Endothelial cell of umbilical vein (primary cell): ENCODE measurements at regions not wholly inside any gene's neighbourhood (a gene's known extent, or its start where the extent isn't known, plus 50 kb on each side); places are given as distances from the start of the nearest gene placed in this dataset.

Experiments used
- BruUV-seq: library from RNA; stranded (reverse); fragments of 400-500 nt; replicated peaks from 2 replicates; lab custom pipeline; 2021; lab: Mats Ljungman, UMichigan
- CTCF ChIA-PET: fragments of 300-600, 350-600 bp; sonication (Branson Sonifier 250); formaldehyde crosslinking; loops from one replicate; lab custom pipeline; 2021; ENCODE audit warnings: antibody characterized with exemption, inconsistent platforms; lab: Charles Lee
- POLR2A ChIA-PET: fragments of 300-600, 350-600 bp; sonication (Branson Sonifier 250); formaldehyde crosslinking; loops from one replicate; lab custom pipeline; 2021; ENCODE audit warnings: antibody characterized with exemption, inconsistent platforms; lab: Charles Lee
- DNase-seq: peaks from one replicate; pipeline ENCODE4 v3.0.0-alpha.2; 2011; ENCODE audit warnings: low read depth, low spot score
- FAIRE-seq: peaks from 2 replicates; lab custom pipeline; 2011; peaks lifted over from hg19 to GRCh38; lab: Jason Lieb, UNC
- H2AFZ ChIP-seq: 2 replicates; pipeline ENCODE4 v1.6.0; 2012; ENCODE audit warnings: low read depth, low read length, control low read depth, inconsistent platforms
- H3K27ac ChIP-seq: 2 replicates; pipeline ENCODE4 v1.5.1; 2011; ENCODE audit warnings: low read depth, mild to moderate bottlenecking, control low read depth, low read length, moderate library complexity; ENCODE audit not compliant: insufficient read depth
- H3K27me3 ChIP-seq, 2 experiments: 2 replicates each; pipeline versions ENCODE4 v1.6.0 to v1.6.1; 2011; ENCODE audit warnings: low read length in 2 of 2, mixed read lengths in 1 of 2; ENCODE audit not compliant: control insufficient read depth in 2 of 2, insufficient read depth in 2 of 2
- H3K36me3 ChIP-seq, 2 experiments: 2 replicates in 1 of 2; 3 replicates in 1 of 2; pipeline ENCODE4 v1.5.1; 2011; ENCODE audit warnings: low read length in 2 of 2, mild to moderate bottlenecking in 1 of 2, moderate library complexity in 1 of 2; ENCODE audit not compliant: control insufficient read depth in 2 of 2, insufficient read depth in 2 of 2; ENCODE audit errors: extremely low read depth in 1 of 2
- H3K4me1 ChIP-seq: 3 replicates; pipeline ENCODE4 v1.5.1; 2011; ENCODE audit warnings: mild to moderate bottlenecking, low read length; ENCODE audit not compliant: control insufficient read depth, insufficient read depth; ENCODE audit errors: extremely low read depth
- H3K4me2 ChIP-seq: 2 replicates; pipeline ENCODE4 v1.6.1; 2011; ENCODE audit warnings: low read length, control low read depth, mixed read lengths; ENCODE audit not compliant: insufficient read depth
- H3K4me3 ChIP-seq, 3 experiments: fragments of 200-600 bp in 1 of 3; sonication (generic), shearing (Covaris generic) in 1 of 3; replicated peaks in 1 of 3; 2 replicates each; pipeline ENCODE4 v1.5.1; 2011 to 2016; ENCODE audit warnings: control low read depth in 3 of 3, low read length in 3 of 3, mild to moderate bottlenecking in 2 of 3, inconsistent platforms in 1 of 3, low read depth in 1 of 3, moderate library complexity in 1 of 3; ENCODE audit not compliant: insufficient read depth in 1 of 3
- H3K79me2 ChIP-seq: 2 replicates; pipeline ENCODE4 v1.6.0; 2012; ENCODE audit warnings: low read length, inconsistent platforms; ENCODE audit not compliant: control insufficient read depth, insufficient read depth
- H3K9ac ChIP-seq: replicated peaks from 2 replicates; pipeline ENCODE3; 2011; ENCODE audit warnings: low read length, control low read depth; ENCODE audit not compliant: insufficient read depth; ENCODE audit errors: extremely low read depth
- H3K9me1 ChIP-seq: replicated peaks from 3 replicates; pipeline ENCODE4 v1.6.0; 2011; ENCODE audit warnings: mild to moderate bottlenecking, low read length; ENCODE audit not compliant: control insufficient read depth, insufficient read depth; ENCODE audit errors: extremely low read depth
- H3K9me3 ChIP-seq: replicated peaks from 2 replicates; pipeline ENCODE4 v1.5.1; 2012; ENCODE audit warnings: low read length, inconsistent platforms; ENCODE audit not compliant: control insufficient read depth, insufficient read depth
- H4K20me1 ChIP-seq: replicated peaks from 2 replicates; pipeline ENCODE3; 2011; ENCODE audit warnings: mild to moderate bottlenecking, low read length; ENCODE audit not compliant: control insufficient read depth, insufficient read depth; ENCODE audit errors: extremely low read depth
- EZH2 ChIP-seq: IDR thresholded peaks from 2 replicates; pipeline ENCODE4 v1.6.1; 2012; ENCODE audit warnings: borderline replicate concordance, low read depth, mild to moderate bottlenecking, moderate library complexity, low read length, inconsistent platforms; ENCODE audit not compliant: severe bottlenecking
- FOS ChIP-seq: IDR thresholded peaks from 2 replicates; pipeline ENCODE4 v1.6.1; 2011; ENCODE audit warnings: mild to moderate bottlenecking, low read length, moderate library complexity, borderline replicate concordance; ENCODE audit not compliant: insufficient read depth
- GATA2 ChIP-seq: IDR thresholded peaks from 2 replicates; pipeline ENCODE4 v1.7.0; 2011; ENCODE audit warnings: low read depth, mild to moderate bottlenecking, moderate library complexity, mixed read lengths, low read length; ENCODE audit not compliant: insufficient read length, insufficient read depth
- JUN ChIP-seq: IDR thresholded peaks from 2 replicates; pipeline ENCODE4 v1.6.1; 2011; ENCODE audit warnings: borderline replicate concordance, low read depth; ENCODE audit not compliant: insufficient read length, insufficient read depth
- MYC ChIP-seq: IDR thresholded peaks from one replicate; pipeline ENCODE4 v1.6.1; 2011; ENCODE audit warnings: mild to moderate bottlenecking, low read depth, low read length
- POLR2A ChIP-seq: IDR thresholded peaks from 2 replicates; pipeline ENCODE4 v1.6.1; 2012; ENCODE audit warnings: low read depth, mild to moderate bottlenecking, control low read depth, low read length
- POLR2AphosphoS5 ChIP-seq: IDR thresholded peaks from 2 replicates; pipeline ENCODE4 v1.6.1; 2012; ENCODE audit warnings: low read depth, mild to moderate bottlenecking, control low read depth, low read length, moderate library complexity; ENCODE audit not compliant: insufficient read depth
- dilution Hi-C: fragments of 300-500 bp; cut with MboI; formaldehyde crosslinking; loops from one replicate; pipeline ENCODE4 v1.15.0; 2019; ENCODE audit warnings: low sequenced_read_pairs; ENCODE audit not compliant: extremely low pct_ligation_motif_present
- intact Hi-C: fragments of 100-400 bp; cut with micrococcal nuclease; formaldehyde crosslinking; loops from one replicate; pipeline ENCODE4 v1.10.0; 2022
- TF ChIP-seq, protein P1 (sequence below), 2 donors: IDR thresholded peaks; 1 replicate in 1 of 2; 2 replicates in 1 of 2; pipeline ENCODE4 v1.5.1; 2011; ENCODE audit warnings: low read length in 2 of 2, mild to moderate bottlenecking in 2 of 2, moderate library complexity in 2 of 2, control low read depth in 1 of 2, inconsistent platforms in 1 of 2, low read depth in 1 of 2; ENCODE audit not compliant: insufficient read depth in 1 of 2; ENCODE audit errors: extremely low read depth in 1 of 2
- TF ChIP-seq, protein P2 (sequence below): IDR thresholded peaks from 2 replicates; pipeline ENCODE4 v1.6.1; 2011; ENCODE audit not compliant: insufficient read depth, insufficient read length

DNA sequence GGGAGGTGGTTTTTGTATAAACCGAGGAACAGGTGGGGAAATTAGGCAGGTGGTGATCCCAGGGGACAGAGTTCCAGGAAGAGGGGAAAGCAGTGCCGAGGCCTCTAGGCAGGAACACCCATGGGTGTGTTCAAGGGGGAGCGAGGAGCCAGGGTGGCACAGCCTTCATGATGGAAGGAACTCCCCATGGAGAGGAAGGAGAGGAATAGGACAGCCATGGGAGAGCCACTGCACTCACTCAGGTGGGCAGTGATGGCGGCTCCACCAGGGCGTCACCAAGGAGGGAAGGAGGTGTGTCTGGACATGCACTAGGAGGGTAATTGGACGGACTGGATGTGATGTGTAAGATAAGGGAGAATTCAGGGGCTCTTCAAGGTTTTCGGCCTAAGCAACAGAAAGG is 98.2 kb downstream of the THBS2 start:
- no peak for FAIRE-seq

More for the DNA sequence above, 98.2 kb downstream of the THBS2 start:
- Histone ChIP-seq H3K9me3 (no peaks in the 10 kb centered on the region), H3K4me3 (no peak overlapping the region), H3K79me2 (no peaks in the 10 kb centered on the region), H3K36me3 (no peaks in the 10 kb centered on the region), H4K20me1 (no peaks in the 10 kb centered on the region), H3K27ac (no peak overlapping the region), H3K9me1 (no peaks in the 10 kb centered on the region), H3K27me3 (no peaks in the 10 kb centered on the region), H3K4me2 (no peak overlapping the region), H3K4me1 (no peaks in the 10 kb centered on the region), H2AFZ (no peak overlapping the region), H3K9ac (no peak overlapping the region)
- no TSS peak for BruUV-seq
- DNase-seq, result no peak
- POLR2A ChIA-PET, result no interaction called here
- TF ChIP-seq POLR2A (no peak), EZH2 (no peak), MYC (no peak), GATA2 (no peak), FOS (no peak), POLR2AphosphoS5 (no peak), JUN (no peak)
- TF ChIP-seq, protein P1, sequence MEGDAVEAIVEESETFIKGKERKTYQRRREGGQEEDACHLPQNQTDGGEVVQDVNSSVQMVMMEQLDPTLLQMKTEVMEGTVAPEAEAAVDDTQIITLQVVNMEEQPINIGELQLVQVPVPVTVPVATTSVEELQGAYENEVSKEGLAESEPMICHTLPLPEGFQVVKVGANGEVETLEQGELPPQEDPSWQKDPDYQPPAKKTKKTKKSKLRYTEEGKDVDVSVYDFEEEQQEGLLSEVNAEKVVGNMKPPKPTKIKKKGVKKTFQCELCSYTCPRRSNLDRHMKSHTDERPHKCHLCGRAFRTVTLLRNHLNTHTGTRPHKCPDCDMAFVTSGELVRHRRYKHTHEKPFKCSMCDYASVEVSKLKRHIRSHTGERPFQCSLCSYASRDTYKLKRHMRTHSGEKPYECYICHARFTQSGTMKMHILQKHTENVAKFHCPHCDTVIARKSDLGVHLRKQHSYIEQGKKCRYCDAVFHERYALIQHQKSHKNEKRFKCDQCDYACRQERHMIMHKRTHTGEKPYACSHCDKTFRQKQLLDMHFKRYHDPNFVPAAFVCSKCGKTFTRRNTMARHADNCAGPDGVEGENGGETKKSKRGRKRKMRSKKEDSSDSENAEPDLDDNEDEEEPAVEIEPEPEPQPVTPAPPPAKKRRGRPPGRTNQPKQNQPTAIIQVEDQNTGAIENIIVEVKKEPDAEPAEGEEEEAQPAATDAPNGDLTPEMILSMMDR (IDR thresholded peaks at IDR 0.05; ENCODE audit: extremely low read depth in 1 of 2, insufficient read depth in 1 of 2, low read depth in 1 of 2, low read length in 2 of 2), result no peak
- TF ChIP-seq, protein P2, sequence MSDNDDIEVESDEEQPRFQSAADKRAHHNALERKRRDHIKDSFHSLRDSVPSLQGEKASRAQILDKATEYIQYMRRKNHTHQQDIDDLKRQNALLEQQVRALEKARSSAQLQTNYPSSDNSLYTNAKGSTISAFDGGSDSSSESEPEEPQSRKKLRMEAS, result no peak
- CTCF ChIA-PET, result no interaction called here
- intact Hi-C loops (no loop called here), dilution Hi-C loops (no loop called here)
